Mammary epithelial cell (primary cell): ENCODE measurements at regions not wholly inside any gene's neighbourhood (a gene's known extent, or its start where the extent isn't known, plus 50 kb on each side); places are given as distances from the start of the nearest gene placed in this dataset.

Experiments
- EZH2 ChIP-seq: IDR thresholded peaks from 2 replicates; pipeline ENCODE4 v1.6.1; 2012; ENCODE audit warnings: low read length, inconsistent platforms, borderline replicate concordance
- TF ChIP-seq, protein P1 (sequence below), 2 donors: IDR thresholded peaks in 1 of 2; conservative IDR thresholded peaks in 1 of 2; 2 replicates each; pipeline ENCODE4 v1.5.1; 2011 to 2012; ENCODE audit warnings: inconsistent platforms in 2 of 2, low read length in 2 of 2, mild to moderate bottlenecking in 2 of 2, control low read depth in 1 of 2, low read depth in 1 of 2; ENCODE audit not compliant: insufficient read depth in 1 of 2; ENCODE audit errors: extremely low read depth in 1 of 2

DNA sequence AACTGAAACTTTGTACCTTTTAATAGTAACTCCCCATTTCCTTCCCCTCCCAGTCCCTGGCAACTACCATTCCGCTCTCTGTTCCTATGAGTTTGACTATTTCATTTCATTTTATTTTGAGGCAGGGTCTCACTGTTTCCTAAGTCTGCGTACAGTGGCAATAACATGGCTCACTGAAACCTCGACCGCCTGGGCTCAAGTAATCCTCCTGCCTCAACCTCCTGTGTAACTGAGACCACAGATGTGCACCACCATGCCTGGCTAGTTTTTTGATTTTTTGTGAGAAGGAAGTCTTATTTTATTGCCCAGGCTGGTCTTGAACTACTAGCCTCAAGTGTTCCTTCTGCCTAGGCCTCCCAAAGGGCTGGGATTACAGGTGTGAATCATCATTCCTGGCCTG, 808.1 kb downstream of the CDH11 start:
- TF ChIP-seq, protein P1, sequence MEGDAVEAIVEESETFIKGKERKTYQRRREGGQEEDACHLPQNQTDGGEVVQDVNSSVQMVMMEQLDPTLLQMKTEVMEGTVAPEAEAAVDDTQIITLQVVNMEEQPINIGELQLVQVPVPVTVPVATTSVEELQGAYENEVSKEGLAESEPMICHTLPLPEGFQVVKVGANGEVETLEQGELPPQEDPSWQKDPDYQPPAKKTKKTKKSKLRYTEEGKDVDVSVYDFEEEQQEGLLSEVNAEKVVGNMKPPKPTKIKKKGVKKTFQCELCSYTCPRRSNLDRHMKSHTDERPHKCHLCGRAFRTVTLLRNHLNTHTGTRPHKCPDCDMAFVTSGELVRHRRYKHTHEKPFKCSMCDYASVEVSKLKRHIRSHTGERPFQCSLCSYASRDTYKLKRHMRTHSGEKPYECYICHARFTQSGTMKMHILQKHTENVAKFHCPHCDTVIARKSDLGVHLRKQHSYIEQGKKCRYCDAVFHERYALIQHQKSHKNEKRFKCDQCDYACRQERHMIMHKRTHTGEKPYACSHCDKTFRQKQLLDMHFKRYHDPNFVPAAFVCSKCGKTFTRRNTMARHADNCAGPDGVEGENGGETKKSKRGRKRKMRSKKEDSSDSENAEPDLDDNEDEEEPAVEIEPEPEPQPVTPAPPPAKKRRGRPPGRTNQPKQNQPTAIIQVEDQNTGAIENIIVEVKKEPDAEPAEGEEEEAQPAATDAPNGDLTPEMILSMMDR (conservative IDR thresholded peaks at IDR 0.05 in 1 of 2, IDR thresholded peaks at IDR 0.05 in 1 of 2; ENCODE audit: extremely low read depth in 1 of 2, insufficient read depth in 1 of 2, low read depth in 1 of 2, low read length in 2 of 2), result no peak
- no peak for TF ChIP-seq EZH2
